Kidney epithelial cell (primary cell): ENCODE measurements at regions not wholly inside any gene's neighbourhood (a gene's known extent, or its start where the extent isn't known, plus 50 kb on each side); places are given as distances from the start of the nearest gene placed in this dataset.
"Not testable (repeated sequence)": the region's sequence is repeated elsewhere in the genome, so short reads cannot be mapped to it uniquely, and the experiment has no call there.

ENCODE experiments used
- DNase-seq: peaks from one replicate; pipeline ENCODE4 v3.0.0-alpha.2; 2010; ENCODE audit warnings: low read depth
- H3K27me3 ChIP-seq: 2 replicates; pipeline ENCODE4 v1.6.0; 2011; ENCODE audit warnings: low read length; ENCODE audit not compliant: control insufficient read depth, insufficient read depth
- H3K36me3 ChIP-seq: 2 replicates; pipeline ENCODE4 v1.5.1; 2011; ENCODE audit warnings: low read length; ENCODE audit not compliant: control insufficient read depth, insufficient read depth
- H3K4me3 ChIP-seq: 2 replicates; pipeline ENCODE4 v1.5.1; 2011; ENCODE audit warnings: low read depth, mild to moderate bottlenecking, control low read depth, low read length
- CTCF ChIP-seq: IDR thresholded peaks from 2 replicates; pipeline ENCODE4 v1.5.1; 2011; ENCODE audit warnings: mild to moderate bottlenecking, moderate library complexity, low read length, control low read depth, inconsistent platforms; ENCODE audit not compliant: insufficient read depth, poor library complexity, severe bottlenecking

GRCh38 chr13:54394908-54395307 is 1366.3 kb downstream of the OLFM4 start:
- no peak for TF ChIP-seq CTCF
- no peak for DNase-seq

GRCh38 chr13:54402495-54402894 is 1373.9 kb downstream of the OLFM4 start:
- no peak for TF ChIP-seq CTCF
- Histone ChIP-seq H3K4me3 (no peak overlapping the region), H3K27me3 (no peaks in the 10 kb centered on the region), H3K36me3 (no peaks in the 10 kb centered on the region)
- DNase-seq, result no peak

More at GRCh38 chr13:54394908-54395307, 1366.3 kb downstream of the OLFM4 start:
- no peaks in the 10 kb centered on the region for H3K27me3 ChIP-seq
- H3K36me3 ChIP-seq, result no peaks in the 10 kb centered on the region
- H3K4me3 ChIP-seq, result no peak overlapping the region

- no peaks in the 10 kb centered on the region for H3K27me3 ChIP-seq
- H3K36me3 ChIP-seq, result no peaks in the 10 kb centered on the region
- H3K4me3 ChIP-seq, result no peak overlapping the region
- DNase-seq, result no peak
- no peak for TF ChIP-seq CTCF
These were observed 1387.2 kb downstream of the OLFM4 start for GRCh38 chr13:54415753-54416366.

- not testable (repeated sequence) for H3K4me3 ChIP-seq, H3K27me3 ChIP-seq, H3K36me3 ChIP-seq, DNase-seq
These were observed 1394.3 kb downstream of the OLFM4 start for GRCh38 chr13:54422946-54423345.

- TF ChIP-seq CTCF, result no peak
- DNase-seq, result no peak
- H3K36me3 ChIP-seq, result no peaks in the 10 kb centered on the region
- no peak overlapping the region for H3K4me3 ChIP-seq
- H3K27me3 ChIP-seq, result no peaks in the 10 kb centered on the region
These were observed 1395.7 kb downstream of the OLFM4 start for GRCh38 chr13:54424344-54424743.

GRCh38 chr13:54433493-54434206 is 1405.0 kb downstream of the OLFM4 start:
- DNase-seq, result no peak
- no peak for TF ChIP-seq CTCF
- no peak overlapping the region for H3K4me3 ChIP-seq
- H3K27me3 ChIP-seq, result no peaks in the 10 kb centered on the region
- no peaks in the 10 kb centered on the region for H3K36me3 ChIP-seq

GRCh38 chr13:54440853-54441400 is 1412.3 kb downstream of the OLFM4 start:
- H3K27me3 ChIP-seq, H3K36me3 ChIP-seq, H3K4me3 ChIP-seq, DNase-seq: not testable (repeated sequence)
